PC-9 (cell line): ENCODE measurements at regions not wholly inside any gene's neighbourhood (a gene's known extent, or its start where the extent isn't known, plus 50 kb on each side); places are given as distances from the start of the nearest gene placed in this dataset.

ENCODE experiments used
- BruUV-seq: library from RNA; stranded (reverse); fragments of 400-500 nt; replicated peaks from 2 replicates; lab custom pipeline; 2021; lab: Mats Ljungman, UMichigan
- CTCF ChIA-PET: fragments of 300-600 bp; sonication (Branson Sonifier 250); formaldehyde crosslinking; loops from one replicate; lab custom pipeline; 2022; ENCODE audit warnings: antibody characterized with exemption; lab: Charles Lee
- POLR2A ChIA-PET: fragments of 300-600 bp; sonication (Branson Sonifier 250); formaldehyde crosslinking; loops from one replicate; lab custom pipeline; 2022; ENCODE audit warnings: antibody characterized with exemption; ENCODE audit not compliant: unreplicated experiment; lab: Charles Lee
- DNase-seq, 2 experiments: peaks; one replicate each; pipeline versions ENCODE4 v3.0.0 to v3.0.0-alpha.2; 2015 to 2022; ENCODE audit warnings: mixed read lengths in 1 of 2
- H2AFZ ChIP-seq: fragments of 200-600 bp; sonication (generic); 2 replicates; pipeline ENCODE4 v1.8.1; 2017; ENCODE audit warnings: antibody characterized with exemption
- H3F3A ChIP-seq: fragments of 200-600 bp; sonication (generic); 2 replicates; pipeline ENCODE4 v1.8.1; 2017; ENCODE audit warnings: antibody characterized with exemption, mild to moderate bottlenecking, low read depth; ENCODE audit not compliant: insufficient read depth
- H3K27ac ChIP-seq: fragments of 200-600 bp; sonication (generic); 2 replicates; pipeline ENCODE4 v1.6.1; 2016; ENCODE audit warnings: mixed run types
- H3K27me3 ChIP-seq: fragments of 200-600 bp; sonication (generic); 2 replicates; pipeline ENCODE4 v1.6.1; 2016; ENCODE audit warnings: low read depth, mixed run types; ENCODE audit not compliant: insufficient read depth
- H3K36me3 ChIP-seq: fragments of 200-600 bp; sonication (generic); 2 replicates; pipeline ENCODE4 v1.6.1; 2016; ENCODE audit warnings: low read depth, mixed run types
- H3K4me1 ChIP-seq: fragments of 200-600 bp; sonication (generic); replicated peaks from 2 replicates; pipeline ENCODE4 v1.6.1; 2016; ENCODE audit warnings: mixed run types; ENCODE audit not compliant: insufficient read depth
- H3K4me2 ChIP-seq: fragments of 200-600 bp; sonication (generic); 2 replicates; pipeline ENCODE4 v1.6.1; 2017; ENCODE audit warnings: mixed run types
- H3K4me3 ChIP-seq: fragments of 200-600 bp; sonication (generic); 2 replicates; pipeline ENCODE4 v1.6.1; 2016; ENCODE audit warnings: mixed run types
- H3K79me2 ChIP-seq: fragments of 200-600 bp; sonication (generic); 2 replicates; pipeline ENCODE4 v1.6.1; 2017; ENCODE audit warnings: low read depth, mixed run types
- H3K9me2 ChIP-seq: fragments of 200-600 bp; sonication (generic); 2 replicates; pipeline ENCODE4 v1.8.1; 2017; ENCODE audit warnings: mild to moderate bottlenecking; ENCODE audit not compliant: insufficient read depth
- H3K9me3 ChIP-seq: fragments of 200-600 bp; sonication (generic); 2 replicates; pipeline ENCODE4 v1.8.1; 2016; ENCODE audit warnings: low read depth; ENCODE audit not compliant: insufficient read depth
- H4K20me1 ChIP-seq: fragments of 200-600 bp; sonication (generic); 2 replicates; pipeline ENCODE4 v1.8.1; 2017; ENCODE audit not compliant: insufficient read depth
- CTCF ChIP-seq: fragments of 200-600 bp; sonication (generic); conservative IDR thresholded peaks from 2 replicates; pipeline ENCODE4 v1.6.1; 2017; ENCODE audit warnings: mixed run types, antibody characterized with exemption, mild to moderate bottlenecking, moderate library complexity
- EZH2 ChIP-seq: fragments of 200-600 bp; sonication (generic); IDR thresholded peaks from 2 replicates; pipeline ENCODE4 v1.8.0; 2017; ENCODE audit warnings: antibody characterized with exemption, low read depth
- intact Hi-C: fragments of 100-400 bp; cut with micrococcal nuclease; formaldehyde crosslinking; loops from one replicate; pipeline ENCODE4 v1.10.0; 2022; ENCODE audit not compliant: unreplicated experiment

GRCh38 chr13:80476953-80477352 is 136.0 kb upstream of the SPRY2 start:
- H2AFZ ChIP-seq, result no peak overlapping the region
- no peak for DNase-seq
- no peaks in the 10 kb centered on the region; the same call in 1 of the 2 replicates for H3K9me2 ChIP-seq
- H4K20me1 ChIP-seq, result no peaks in the 10 kb centered on the region
- no peak overlapping the region for H3K4me3 ChIP-seq
- no peaks in the 10 kb centered on the region for H3K79me2 ChIP-seq
- no peaks in the 10 kb centered on the region for H3K9me3 ChIP-seq
- H3K27me3 ChIP-seq, result no peaks in the 10 kb centered on the region
- H3K4me2 ChIP-seq, result no peak overlapping the region
- H3F3A ChIP-seq, result no peaks in the 10 kb centered on the region
- no peak overlapping the region for H3K27ac ChIP-seq
- TF ChIP-seq CTCF, result no peak
- no peak for TF ChIP-seq EZH2
- CTCF ChIA-PET, result interaction anchor here (0.6 kb wide), 1 partner anchor 284 kb away, joined by 7 read pairs; no protein-coding TSS in a partner anchor
- peaks cover 10% of the 10 kb centered on the region; the same call in 1 of the 2 replicates for H3K4me1 ChIP-seq
- intact Hi-C loops, result no loop called here
- POLR2A ChIA-PET, result no interaction called here
- H3K36me3 ChIP-seq, result no peaks in the 10 kb centered on the region
- no TSS peak for BruUV-seq

GRCh38 chr13:80475718-80476117 is 134.8 kb upstream of the SPRY2 start:
- Histone ChIP-seq H3K4me3 (no peak overlapping the region), H3K4me2 (no peak overlapping the region), H3K27me3 (no peaks in the 10 kb centered on the region), H4K20me1 (no peaks in the 10 kb centered on the region), H3K4me1 (peaks cover 10% of the 10 kb centered on the region; the same call in 1 of the 2 replicates), H3K9me3 (no peaks in the 10 kb centered on the region), H3K9me2 (no peaks in the 10 kb centered on the region; the same call in 1 of the 2 replicates), H3F3A (no peaks in the 10 kb centered on the region), H3K36me3 (no peaks in the 10 kb centered on the region), H3K79me2 (no peaks in the 10 kb centered on the region), H3K27ac (no peak overlapping the region), H2AFZ (no peak overlapping the region)
- intact Hi-C loops, result no loop called here
- no peak for TF ChIP-seq CTCF
- TF ChIP-seq EZH2, result no peak
- DNase-seq, result no peak
- ChIA-PET CTCF (no interaction called here), POLR2A (no interaction called here)
- no TSS peak for BruUV-seq

GRCh38 chr13:80473695-80474094 is 132.8 kb upstream of the SPRY2 start:
- Histone ChIP-seq H3K4me3 (no peak overlapping the region), H3K27me3 (no peaks in the 10 kb centered on the region), H4K20me1 (no peaks in the 10 kb centered on the region), H3K4me1 (peaks cover 10% of the 10 kb centered on the region; the same call in 1 of the 2 replicates), H3K4me2 (no peak overlapping the region), H3K27ac (peak overlapping the region; percentile 58), H3F3A (peaks cover 4% of the 10 kb centered on the region; the same call in 1 of the 2 replicates), H3K36me3 (no peaks in the 10 kb centered on the region), H3K9me3 (no peaks in the 10 kb centered on the region), H3K79me2 (no peaks in the 10 kb centered on the region), H2AFZ (no peak overlapping the region), H3K9me2 (no peaks in the 10 kb centered on the region; the same call in 1 of the 2 replicates)
- BruUV-seq, result no TSS peak
- ChIA-PET CTCF (no interaction called here), POLR2A (no interaction called here)
- TF ChIP-seq EZH2 (no peak), CTCF (no peak)
- DNase-seq, result peak; percentile 3 to 70
- intact Hi-C loops, result no loop called here
